Osteoblast (primary cell): ENCODE measurements at regions not wholly inside any gene's neighbourhood (a gene's known extent, or its start where the extent isn't known, plus 50 kb on each side); places are given as distances from the start of the nearest gene placed in this dataset.

ENCODE experiments used
- DNase-seq: peaks from one replicate; pipeline ENCODE4 v3.0.0; 2011; ENCODE audit warnings: low spot score, mixed read lengths; ENCODE audit not compliant: insufficient read length; ENCODE audit errors: missing footprints
- H2AFZ ChIP-seq: 2 replicates; pipeline ENCODE4 v1.6.0; 2011; ENCODE audit warnings: mild to moderate bottlenecking, low read length
- H3K27ac ChIP-seq: 2 replicates; pipeline ENCODE4 v1.5.1; 2011; ENCODE audit warnings: mild to moderate bottlenecking, low read depth, low read length, moderate library complexity
- H3K27me3 ChIP-seq: 2 replicates; pipeline ENCODE4 v1.6.0; 2012; ENCODE audit warnings: mild to moderate bottlenecking, control low read depth, inconsistent platforms, low read length, moderate library complexity; ENCODE audit not compliant: insufficient read depth
- H3K36me3 ChIP-seq: 2 replicates; pipeline ENCODE4 v1.5.1; 2011; ENCODE audit warnings: mild to moderate bottlenecking, low read length, control low read depth, moderate library complexity; ENCODE audit not compliant: insufficient read depth
- H3K4me1 ChIP-seq: 2 replicates; pipeline ENCODE4 v1.5.1; 2011; ENCODE audit warnings: mild to moderate bottlenecking, low read length, control low read depth, moderate library complexity; ENCODE audit not compliant: insufficient read depth
- H3K4me2 ChIP-seq: 2 replicates; pipeline ENCODE4 v1.6.0; 2011; ENCODE audit warnings: mild to moderate bottlenecking, low read length; ENCODE audit not compliant: insufficient read depth
- H3K4me3 ChIP-seq: fragments of 200-600 bp; sonication (generic); 3 replicates; pipeline ENCODE4 v1.5.1; 2012; ENCODE audit warnings: mild to moderate bottlenecking, low read length, inconsistent platforms; ENCODE audit not compliant: insufficient read depth
- H3K79me2 ChIP-seq: 2 replicates; pipeline ENCODE4 v1.6.0; 2012; ENCODE audit warnings: mild to moderate bottlenecking, low read length, control low read depth, inconsistent platforms; ENCODE audit not compliant: insufficient read depth
- H3K9me3 ChIP-seq: 2 replicates; pipeline ENCODE4 v1.5.1; 2011; ENCODE audit warnings: low read depth, low read length, control low read depth
- H4K20me1 ChIP-seq: 2 replicates; pipeline ENCODE4 v1.6.0; 2012; ENCODE audit warnings: mild to moderate bottlenecking, low read length, control low read depth; ENCODE audit not compliant: insufficient read depth
- CTCF ChIP-seq: IDR thresholded peaks from 2 replicates; pipeline ENCODE4 v1.5.1; 2011; ENCODE audit warnings: mild to moderate bottlenecking, low read depth, low read length, moderate library complexity; ENCODE audit errors: extremely low read depth

- TF ChIP-seq CTCF: no peak
- peaks cover 9% of the 10 kb centered on the region for H3K27me3 ChIP-seq
- H3K4me1 ChIP-seq: no peaks in the 10 kb centered on the region
- no peak overlapping the region for H3K4me2 ChIP-seq
- H3K9me3 ChIP-seq: no peaks in the 10 kb centered on the region
- peaks cover 6% of the 10 kb centered on the region for H4K20me1 ChIP-seq
- peak; percentile 74 for DNase-seq
- H3K79me2 ChIP-seq: no peaks in the 10 kb centered on the region
- no peak overlapping the region for H2AFZ ChIP-seq
- H3K27ac ChIP-seq: no peak overlapping the region
- H3K4me3 ChIP-seq: no peak overlapping the region
- no peaks in the 10 kb centered on the region for H3K36me3 ChIP-seq
Measured at GRCh38 chr15:77786181-77786890, 153.6 kb upstream of the LINGO1 start.

GRCh38 chr15:77784361-77785292 is 151.9 kb upstream of the LINGO1 start:
- peak; percentile 94 for DNase-seq
- peaks cover 9% of the 10 kb centered on the region for H3K27me3 ChIP-seq

GRCh38 chr15:77783636-77784035 is 150.9 kb upstream of the LINGO1 start:
- Histone ChIP-seq H3K9me3 (no peaks in the 10 kb centered on the region), H3K27ac (no peak overlapping the region), H4K20me1 (peaks cover 6% of the 10 kb centered on the region), H3K4me1 (no peaks in the 10 kb centered on the region), H2AFZ (no peak overlapping the region), H3K4me3 (no peak overlapping the region), H3K4me2 (no peak overlapping the region), H3K36me3 (no peaks in the 10 kb centered on the region), H3K79me2 (no peaks in the 10 kb centered on the region), H3K27me3 (peaks cover 9% of the 10 kb centered on the region)
- peak; percentile 52 for DNase-seq
- TF ChIP-seq CTCF: no peak

More at GRCh38 chr15:77784361-77785292, 151.9 kb upstream of the LINGO1 start:
- H3K4me2 ChIP-seq: no peak overlapping the region
- H3K27ac ChIP-seq: no peak overlapping the region
- H3K79me2 ChIP-seq: no peaks in the 10 kb centered on the region
- no peak overlapping the region for H2AFZ ChIP-seq
- no peaks in the 10 kb centered on the region for H3K9me3 ChIP-seq
- no peaks in the 10 kb centered on the region for H3K36me3 ChIP-seq
- H3K4me3 ChIP-seq: no peak overlapping the region
- H4K20me1 ChIP-seq: peaks cover 6% of the 10 kb centered on the region
- TF ChIP-seq CTCF: peak; percentile 42
- no peaks in the 10 kb centered on the region for H3K4me1 ChIP-seq

GRCh38 chr15:77782691-77783090 is 150.0 kb upstream of the LINGO1 start:
- Histone ChIP-seq H3K4me2 (no peak overlapping the region), H3K4me3 (no peak overlapping the region), H3K9me3 (no peaks in the 10 kb centered on the region), H4K20me1 (peaks cover 6% of the 10 kb centered on the region), H3K36me3 (no peaks in the 10 kb centered on the region), H3K27me3 (peaks cover 9% of the 10 kb centered on the region), H3K79me2 (no peaks in the 10 kb centered on the region), H3K4me1 (no peaks in the 10 kb centered on the region), H2AFZ (no peak overlapping the region), H3K27ac (no peak overlapping the region)
- TF ChIP-seq CTCF: no peak
- DNase-seq: peak; percentile 30
